Stimulated activated naive CD8-positive, alpha-beta T cell treated with anti-CD3 and anti-CD28 coated beads, Interleukin-15, Interleukin-2, amounts not matched to agents 100 ng/mL and 50 ng/mL, for 24 hours (primary cell): ENCODE measurements at regions not wholly inside any gene's neighbourhood (a gene's known extent, or its start where the extent isn't known, plus 50 kb on each side); places are given as distances from the start of the nearest gene placed in this dataset.

Source experiments
- H3K27ac Mint-ChIP-seq: one replicate; pipeline ENCODE4 v1.8.0; 2021; ENCODE audit warnings: mild to moderate bottlenecking, mixed read lengths
- H3K27me3 Mint-ChIP-seq: one replicate; pipeline ENCODE4 v1.8.0; 2021; ENCODE audit warnings: mixed read lengths
- H3K36me3 Mint-ChIP-seq: one replicate; pipeline ENCODE4 v1.8.0; 2021; ENCODE audit warnings: low read depth, mixed read lengths
- H3K4me1 Mint-ChIP-seq: one replicate; pipeline ENCODE4 v1.8.0; 2021; ENCODE audit warnings: low read depth, mixed read lengths
- H3K4me3 Mint-ChIP-seq: one replicate; pipeline ENCODE4 v1.8.0; 2021; ENCODE audit warnings: mild to moderate bottlenecking, mixed read lengths
- H3K9me3 Mint-ChIP-seq: one replicate; pipeline ENCODE4 v1.8.0; 2021; ENCODE audit warnings: mixed read lengths

- Mint-ChIP-seq H3K27ac (peak overlapping the region; percentile 84), H3K4me3 (no peak overlapping the region), H3K9me3 (no peaks in the 10 kb centered on the region), H3K27me3 (peaks cover 4% of the 10 kb centered on the region), H3K4me1 (peaks cover 46% of the 10 kb centered on the region), H3K36me3 (no peaks in the 10 kb centered on the region)
These were observed 480.5 kb upstream of the PROK2 start for GRCh38 chr3:72265256-72266015.

GRCh38 chr3:72263223-72263990, 478.5 kb upstream of the PROK2 start:
- peaks cover 53% of the 10 kb centered on the region for H3K4me1 Mint-ChIP-seq
- H3K4me3 Mint-ChIP-seq, result no peak overlapping the region
- H3K27ac Mint-ChIP-seq, result no peak overlapping the region
- no peaks in the 10 kb centered on the region for H3K36me3 Mint-ChIP-seq
- H3K27me3 Mint-ChIP-seq, result peaks cover 4% of the 10 kb centered on the region
- H3K9me3 Mint-ChIP-seq, result no peaks in the 10 kb centered on the region

- no peak overlapping the region for H3K4me3 Mint-ChIP-seq
- H3K27ac Mint-ChIP-seq, result no peak overlapping the region
- H3K9me3 Mint-ChIP-seq, result no peaks in the 10 kb centered on the region
These were observed 477.8 kb upstream of the PROK2 start for GRCh38 chr3:72262736-72263135.

GRCh38 chr3:72261566-72262564, 476.9 kb upstream of the PROK2 start:
- no peak overlapping the region for H3K27ac Mint-ChIP-seq
- H3K27me3 Mint-ChIP-seq, result peaks cover 8% of the 10 kb centered on the region
- H3K36me3 Mint-ChIP-seq, result no peaks in the 10 kb centered on the region
- H3K4me3 Mint-ChIP-seq, result no peak overlapping the region
- peaks cover 54% of the 10 kb centered on the region for H3K4me1 Mint-ChIP-seq
- peaks cover 6% of the 10 kb centered on the region for H3K9me3 Mint-ChIP-seq

More at GRCh38 chr3:72262736-72263135, 477.8 kb upstream of the PROK2 start:
- no peaks in the 10 kb centered on the region for H3K36me3 Mint-ChIP-seq
- H3K4me1 Mint-ChIP-seq, result peaks cover 53% of the 10 kb centered on the region
- H3K27me3 Mint-ChIP-seq, result peaks cover 4% of the 10 kb centered on the region

GRCh38 chr3:72260588-72260910, 475.6 kb upstream of the PROK2 start:
- H3K36me3 Mint-ChIP-seq, result no peaks in the 10 kb centered on the region
- H3K27me3 Mint-ChIP-seq, result peaks cover 8% of the 10 kb centered on the region
- H3K4me1 Mint-ChIP-seq, result peaks cover 54% of the 10 kb centered on the region
- H3K27ac Mint-ChIP-seq, result peak overlapping the region; percentile 77
- peak overlapping the region; percentile 6 for H3K4me3 Mint-ChIP-seq
- peaks cover 6% of the 10 kb centered on the region for H3K9me3 Mint-ChIP-seq

- peaks cover 4% of the 10 kb centered on the region for H3K27me3 Mint-ChIP-seq
- peaks cover 48% of the 10 kb centered on the region for H3K4me1 Mint-ChIP-seq
- H3K27ac Mint-ChIP-seq, result peak overlapping the region; percentile 77
- H3K36me3 Mint-ChIP-seq, result no peaks in the 10 kb centered on the region
- H3K9me3 Mint-ChIP-seq, result peaks cover 6% of the 10 kb centered on the region
- H3K4me3 Mint-ChIP-seq, result peak overlapping the region; percentile 6
These were observed 475.0 kb upstream of the PROK2 start for GRCh38 chr3:72259755-72260587.

- peak overlapping the region; percentile 33 for H3K4me3 Mint-ChIP-seq
- peaks cover 4% of the 10 kb centered on the region for H3K27me3 Mint-ChIP-seq
- no peaks in the 10 kb centered on the region for H3K36me3 Mint-ChIP-seq
- H3K4me1 Mint-ChIP-seq, result peaks cover 48% of the 10 kb centered on the region
- peaks cover 6% of the 10 kb centered on the region for H3K9me3 Mint-ChIP-seq
- no peak overlapping the region for H3K27ac Mint-ChIP-seq
These were observed 473.6 kb upstream of the PROK2 start for GRCh38 chr3:72258361-72259141.

- no peak overlapping the region for H3K4me3 Mint-ChIP-seq
- H3K36me3 Mint-ChIP-seq, result no peaks in the 10 kb centered on the region
- no peak overlapping the region for H3K27ac Mint-ChIP-seq
- H3K4me1 Mint-ChIP-seq, result peaks cover 48% of the 10 kb centered on the region
- peaks cover 4% of the 10 kb centered on the region for H3K27me3 Mint-ChIP-seq
- peaks cover 6% of the 10 kb centered on the region for H3K9me3 Mint-ChIP-seq
These were observed 472.8 kb upstream of the PROK2 start for GRCh38 chr3:72257738-72258137.

GRCh38 chr3:72257203-72257602, 472.3 kb upstream of the PROK2 start:
- Mint-ChIP-seq H3K4me1 (peaks cover 48% of the 10 kb centered on the region), H3K36me3 (no peaks in the 10 kb centered on the region), H3K4me3 (no peak overlapping the region), H3K27me3 (peaks cover 4% of the 10 kb centered on the region), H3K9me3 (peaks cover 6% of the 10 kb centered on the region), H3K27ac (no peak overlapping the region)

GRCh38 chr3:72256716-72257115, 471.8 kb upstream of the PROK2 start:
- Mint-ChIP-seq H3K27ac (no peak overlapping the region), H3K4me1 (peaks cover 48% of the 10 kb centered on the region), H3K36me3 (no peaks in the 10 kb centered on the region), H3K9me3 (peaks cover 6% of the 10 kb centered on the region), H3K27me3 (peaks cover 4% of the 10 kb centered on the region), H3K4me3 (no peak overlapping the region)

- Mint-ChIP-seq H3K27me3 (peaks cover 4% of the 10 kb centered on the region), H3K27ac (peak overlapping the region; percentile 74), H3K9me3 (peaks cover 6% of the 10 kb centered on the region), H3K4me1 (peaks cover 48% of the 10 kb centered on the region), H3K36me3 (no peaks in the 10 kb centered on the region), H3K4me3 (no peak overlapping the region)
These were observed 471.0 kb upstream of the PROK2 start for GRCh38 chr3:72255791-72256559.

- Mint-ChIP-seq H3K27ac (no peak overlapping the region), H3K4me3 (no peak overlapping the region)
These were observed 470.2 kb upstream of the PROK2 start for GRCh38 chr3:72255191-72255590.

GRCh38 chr3:72254483-72254882, 469.5 kb upstream of the PROK2 start:
- Mint-ChIP-seq H3K9me3 (peaks cover 6% of the 10 kb centered on the region), H3K27ac (no peak overlapping the region), H3K4me1 (peaks cover 36% of the 10 kb centered on the region), H3K27me3 (peaks cover 4% of the 10 kb centered on the region), H3K36me3 (no peaks in the 10 kb centered on the region), H3K4me3 (no peak overlapping the region)

More at GRCh38 chr3:72255191-72255590, 470.2 kb upstream of the PROK2 start:
- Mint-ChIP-seq H3K9me3 (peaks cover 6% of the 10 kb centered on the region), H3K4me1 (peaks cover 43% of the 10 kb centered on the region), H3K36me3 (no peaks in the 10 kb centered on the region), H3K27me3 (peaks cover 4% of the 10 kb centered on the region)
